ENCODE measurements at regions not wholly inside any gene's neighbourhood (a gene's known extent, or its start where the extent isn't known, plus 50 kb on each side); places are given as distances from the start of the nearest gene placed in this dataset.

DNA sequence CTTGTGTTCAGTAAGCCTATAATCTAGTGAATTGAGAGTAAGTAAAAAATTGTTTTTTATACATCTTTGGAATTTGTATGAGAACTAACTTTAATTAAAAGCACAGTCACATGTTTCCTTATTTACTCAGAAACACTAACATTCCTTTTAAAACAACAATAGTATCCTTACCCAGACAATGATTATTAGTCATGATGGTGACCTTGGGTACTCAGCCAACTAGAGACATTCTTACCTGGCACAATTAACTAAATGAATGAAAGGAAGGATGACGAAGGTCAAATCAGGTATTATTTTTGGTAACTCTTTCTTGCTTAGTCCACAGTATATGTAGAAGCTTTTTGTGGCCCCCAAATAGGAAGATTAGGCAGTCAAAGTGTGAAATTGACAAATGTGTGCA lies 901.0 kb downstream of the FAT4 start:
- Histone ChIP-seq H3K9ac (ENCODE audit: low read depth, low read length) (no peak overlapping the region), H3K4me1 (ENCODE audit: control insufficient read depth, insufficient read depth, low read length) (no peaks in the 10 kb centered on the region), H3K9me3 (replicated peaks; ENCODE audit: low read length) (no peaks in the 10 kb centered on the region), H3K4me2 (ENCODE audit: low read length) (no peak overlapping the region), H3K27me3 (ENCODE audit: control insufficient read depth, insufficient read depth, low read length) (no peaks in the 10 kb centered on the region), H3K4me3 (ENCODE audit: low read length) (no peak overlapping the region), H3K36me3 (ENCODE audit: insufficient read depth, low read length) (no peaks in the 10 kb centered on the region)

DNA sequence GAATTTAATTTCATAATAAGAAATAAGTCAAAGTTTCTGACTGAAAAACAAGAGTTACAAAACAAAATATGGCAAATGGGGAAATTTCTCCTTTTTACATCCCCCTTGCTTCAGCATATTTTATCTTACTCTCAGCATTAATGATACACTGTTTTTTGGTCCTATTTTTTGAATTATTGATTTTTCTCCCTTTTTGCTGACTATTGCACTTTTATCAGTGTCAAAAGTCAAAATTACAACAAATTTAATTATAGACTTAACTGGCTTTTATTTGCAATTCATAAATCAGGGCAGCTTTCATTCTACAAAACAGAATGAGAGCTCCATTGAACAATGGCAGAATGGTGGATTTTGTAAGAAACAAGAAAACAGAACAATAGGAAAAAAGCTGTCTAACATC lies 901.9 kb downstream of the FAT4 start:
- H3K4me3 ChIP-seq (ENCODE audit: low read length): no peak overlapping the region
- no peak overlapping the region for H3K9ac ChIP-seq (ENCODE audit: low read depth, low read length)
- no peaks in the 10 kb centered on the region for H3K36me3 ChIP-seq (ENCODE audit: insufficient read depth, low read length)
- H3K9me3 ChIP-seq (replicated peaks; ENCODE audit: low read length): no peaks in the 10 kb centered on the region
- no peaks in the 10 kb centered on the region for H3K27me3 ChIP-seq (ENCODE audit: control insufficient read depth, insufficient read depth, low read length)
- no peak overlapping the region for H3K4me2 ChIP-seq (ENCODE audit: low read length)
- H3K4me1 ChIP-seq (ENCODE audit: control insufficient read depth, insufficient read depth, low read length): no peaks in the 10 kb centered on the region

DNA sequence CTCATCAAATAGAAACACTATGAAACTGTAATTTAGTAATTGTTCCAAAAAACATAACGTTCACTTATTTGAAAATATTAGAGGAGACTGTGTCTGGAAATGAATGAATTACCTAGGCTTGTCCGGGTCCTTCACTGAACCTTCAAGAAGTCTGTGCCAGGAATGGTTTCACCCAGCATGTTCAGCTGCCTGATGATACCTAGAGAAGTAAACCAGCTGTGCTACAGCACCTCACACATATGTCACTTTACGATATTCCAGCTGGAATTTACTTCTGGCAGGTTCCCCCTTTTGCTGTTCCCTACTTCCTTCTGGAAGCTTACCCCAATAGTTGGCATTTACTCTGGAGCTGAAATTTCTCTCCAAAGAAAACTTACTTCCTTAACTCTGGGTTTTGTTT lies 906.5 kb downstream of the FAT4 start:
- Histone ChIP-seq H3K4me1 (ENCODE audit: control insufficient read depth, insufficient read depth, low read length) (no peaks in the 10 kb centered on the region), H3K9ac (ENCODE audit: low read depth, low read length) (no peak overlapping the region), H3K36me3 (ENCODE audit: insufficient read depth, low read length) (no peaks in the 10 kb centered on the region), H3K4me2 (ENCODE audit: low read length) (no peak overlapping the region), H3K27me3 (ENCODE audit: control insufficient read depth, insufficient read depth, low read length) (no peaks in the 10 kb centered on the region), H3K9me3 (replicated peaks; ENCODE audit: low read length) (no peaks in the 10 kb centered on the region), H3K4me3 (ENCODE audit: low read length) (no peak overlapping the region)

DNA sequence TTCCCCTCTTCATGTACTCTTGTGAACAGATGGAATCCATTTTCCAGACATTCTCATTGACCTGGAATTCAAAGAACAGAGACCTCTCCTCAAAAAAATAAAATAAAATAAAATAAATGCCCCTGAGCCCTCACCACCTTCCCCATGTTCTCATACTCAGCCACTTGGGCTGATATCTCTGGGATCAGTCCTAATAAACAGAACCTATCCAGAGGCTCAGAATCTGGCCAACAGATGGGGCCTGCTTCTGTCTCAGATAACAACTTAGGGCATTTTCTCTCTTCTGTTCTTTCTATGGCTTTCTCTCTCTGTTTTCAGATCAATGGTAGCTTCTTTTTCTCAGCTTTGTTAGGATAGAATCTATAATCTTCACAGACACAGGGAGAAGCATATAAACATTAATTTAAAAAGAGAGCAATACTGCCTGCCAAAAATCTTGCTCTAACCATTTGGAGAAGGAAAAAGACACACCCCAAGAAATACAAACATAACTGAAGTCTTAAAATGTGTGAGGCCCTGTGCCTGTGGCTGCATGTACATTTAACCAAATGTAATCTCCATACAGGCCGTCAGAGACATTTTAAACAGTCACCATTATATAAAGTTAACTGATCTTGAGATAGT lies 907.1 kb downstream of the FAT4 start:
- no peaks in the 10 kb centered on the region for H3K9me3 ChIP-seq (replicated peaks; ENCODE audit: low read length)
- no peak overlapping the region for H3K9ac ChIP-seq (ENCODE audit: low read depth, low read length)
- no peak overlapping the region for H3K4me3 ChIP-seq (ENCODE audit: low read length)
- H3K4me2 ChIP-seq (ENCODE audit: low read length): no peak overlapping the region
- H3K36me3 ChIP-seq (ENCODE audit: insufficient read depth, low read length): no peaks in the 10 kb centered on the region
- no peaks in the 10 kb centered on the region for H3K4me1 ChIP-seq (ENCODE audit: control insufficient read depth, insufficient read depth, low read length)
- H3K27me3 ChIP-seq (ENCODE audit: control insufficient read depth, insufficient read depth, low read length): no peaks in the 10 kb centered on the region

DNA sequence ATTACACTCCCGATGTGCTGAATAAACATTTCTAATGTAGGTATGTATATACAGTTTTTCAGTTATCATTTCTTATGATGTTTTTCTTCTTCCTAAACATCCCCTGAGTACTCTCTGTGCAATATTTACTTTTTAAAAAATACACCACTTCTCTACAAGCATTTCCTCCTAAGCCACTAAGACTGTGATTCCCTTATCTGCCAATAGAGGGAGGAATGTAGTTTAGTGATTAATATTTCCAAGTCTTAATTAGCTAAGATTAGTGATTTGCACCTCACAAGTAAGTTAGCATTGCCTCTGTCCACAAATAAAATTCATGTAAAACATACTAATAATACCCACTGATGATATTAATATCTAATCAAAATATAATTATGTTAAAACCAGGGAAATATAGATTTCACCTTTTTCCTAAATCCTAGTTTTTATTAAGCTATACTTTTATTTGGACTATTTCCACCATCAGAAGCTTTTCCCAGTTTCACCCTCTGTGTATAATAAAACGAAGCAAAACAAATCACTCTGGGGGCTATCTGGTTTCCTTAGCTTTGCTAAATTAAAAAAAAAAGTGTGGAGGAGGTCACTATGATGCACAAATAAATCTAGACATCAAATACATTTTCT lies 909.1 kb downstream of the FAT4 start:
- H3K9ac ChIP-seq (ENCODE audit: low read depth, low read length): no peak overlapping the region
- no peaks in the 10 kb centered on the region for H3K4me1 ChIP-seq (ENCODE audit: control insufficient read depth, insufficient read depth, low read length)
- no peaks in the 10 kb centered on the region for H3K36me3 ChIP-seq (ENCODE audit: insufficient read depth, low read length)
- H3K4me3 ChIP-seq (ENCODE audit: low read length): no peak overlapping the region
- H3K9me3 ChIP-seq (replicated peaks; ENCODE audit: low read length): no peaks in the 10 kb centered on the region
- no peak overlapping the region for H3K4me2 ChIP-seq (ENCODE audit: low read length)
- no peaks in the 10 kb centered on the region for H3K27me3 ChIP-seq (ENCODE audit: control insufficient read depth, insufficient read depth, low read length)

DNA sequence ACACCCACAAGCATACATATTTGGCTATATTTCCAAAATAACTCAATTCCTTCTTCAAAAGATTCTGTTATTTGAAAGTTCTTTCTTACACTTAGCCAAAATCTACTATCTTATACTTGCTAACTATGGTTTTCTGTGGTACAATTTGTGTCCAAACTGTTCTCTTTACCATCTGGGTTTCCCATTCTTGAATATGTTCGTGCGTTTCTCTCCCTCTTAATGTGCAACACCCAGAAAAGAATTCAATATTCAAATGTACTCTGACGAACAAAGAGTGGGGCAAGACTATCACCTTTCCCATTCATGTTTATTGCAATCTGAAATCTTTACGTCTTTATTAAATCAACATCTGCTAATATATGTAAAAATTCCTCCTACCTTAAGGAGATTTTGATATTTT lies 912.7 kb downstream of the FAT4 start:
- Histone ChIP-seq H3K4me3 (ENCODE audit: low read length) (no peak overlapping the region), H3K9ac (ENCODE audit: low read depth, low read length) (no peak overlapping the region), H3K4me1 (ENCODE audit: control insufficient read depth, insufficient read depth, low read length) (no peaks in the 10 kb centered on the region), H3K27me3 (ENCODE audit: control insufficient read depth, insufficient read depth, low read length) (no peaks in the 10 kb centered on the region), H3K4me2 (ENCODE audit: low read length) (no peak overlapping the region), H3K9me3 (replicated peaks; ENCODE audit: low read length) (no peaks in the 10 kb centered on the region), H3K36me3 (ENCODE audit: insufficient read depth, low read length) (no peaks in the 10 kb centered on the region)

DNA sequence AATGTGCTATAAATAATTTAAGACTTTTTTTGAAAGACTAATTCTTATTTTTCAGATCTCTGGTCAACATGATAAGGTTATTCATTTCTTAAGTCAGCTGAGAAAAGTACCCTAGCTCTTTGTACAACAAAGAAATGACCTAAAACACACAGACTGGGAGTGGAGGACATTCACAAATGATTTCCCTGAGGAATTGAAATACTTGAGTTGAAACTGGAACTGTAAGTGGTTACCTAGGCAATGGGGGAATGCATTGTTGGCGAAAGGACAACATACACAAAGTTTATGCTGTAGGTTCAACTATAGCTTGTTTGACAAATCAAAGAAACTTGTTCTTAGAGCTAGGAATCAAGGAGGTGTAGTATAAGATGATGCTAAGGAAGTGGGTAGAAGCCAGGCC lies 915.5 kb downstream of the FAT4 start:
- Histone ChIP-seq H3K4me3 (ENCODE audit: low read length) (no peak overlapping the region), H3K9me3 (replicated peaks; ENCODE audit: low read length) (no peaks in the 10 kb centered on the region), H3K9ac (ENCODE audit: low read depth, low read length) (no peak overlapping the region), H3K36me3 (ENCODE audit: insufficient read depth, low read length) (no peaks in the 10 kb centered on the region), H3K27me3 (ENCODE audit: control insufficient read depth, insufficient read depth, low read length) (no peaks in the 10 kb centered on the region), H3K4me1 (ENCODE audit: control insufficient read depth, insufficient read depth, low read length) (no peaks in the 10 kb centered on the region), H3K4me2 (ENCODE audit: low read length) (no peak overlapping the region)

DNA sequence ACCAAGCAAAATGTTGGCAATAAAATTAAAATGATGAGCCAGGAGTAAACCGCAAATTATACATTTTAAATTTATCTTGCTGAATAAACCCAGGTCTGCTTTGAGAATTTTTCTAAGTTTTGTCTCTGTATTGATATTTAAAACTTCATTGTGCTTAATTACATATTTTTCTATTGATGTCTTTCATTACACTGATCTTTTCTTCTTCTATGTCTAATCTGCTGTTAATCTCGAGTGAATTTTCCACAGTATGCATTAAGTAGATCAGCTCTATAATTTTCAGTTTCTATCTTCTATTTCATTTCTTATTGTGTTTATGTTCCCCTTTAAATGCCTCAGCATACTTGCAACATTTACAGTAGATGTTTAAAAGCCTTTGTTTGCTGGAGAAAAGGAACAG lies 918.7 kb downstream of the FAT4 start:
- Histone ChIP-seq H3K4me3 (ENCODE audit: low read length) (no peak overlapping the region), H3K9ac (ENCODE audit: low read depth, low read length) (no peak overlapping the region), H3K4me1 (ENCODE audit: control insufficient read depth, insufficient read depth, low read length) (no peaks in the 10 kb centered on the region), H3K36me3 (ENCODE audit: insufficient read depth, low read length) (no peaks in the 10 kb centered on the region), H3K4me2 (ENCODE audit: low read length) (no peak overlapping the region), H3K9me3 (replicated peaks; ENCODE audit: low read length) (no peaks in the 10 kb centered on the region), H3K27me3 (ENCODE audit: control insufficient read depth, insufficient read depth, low read length) (no peaks in the 10 kb centered on the region)

DNA sequence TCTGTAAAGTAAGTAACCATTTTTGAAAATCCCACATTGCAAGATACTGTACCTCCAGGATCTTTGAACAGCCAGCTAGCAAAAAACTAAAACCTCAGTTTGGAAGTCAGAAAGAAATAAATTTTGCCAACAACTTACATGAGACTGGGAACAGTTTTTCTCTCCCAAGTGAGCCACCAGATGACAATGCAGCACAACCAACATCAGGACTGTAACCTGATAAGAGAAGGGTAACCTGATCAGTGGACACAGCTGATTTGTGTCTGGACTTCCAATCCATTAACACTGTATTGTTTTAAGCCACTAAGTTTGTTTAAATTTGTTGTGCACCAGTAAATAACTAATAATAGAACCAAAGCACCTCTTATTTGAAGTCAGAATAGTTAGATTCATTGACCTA lies 923.3 kb downstream of the FAT4 start:
- H3K27me3 ChIP-seq (ENCODE audit: control insufficient read depth, insufficient read depth, low read length): no peaks in the 10 kb centered on the region
- no peaks in the 10 kb centered on the region for H3K36me3 ChIP-seq (ENCODE audit: insufficient read depth, low read length)
- H3K4me1 ChIP-seq (ENCODE audit: control insufficient read depth, insufficient read depth, low read length): no peaks in the 10 kb centered on the region
- H3K9ac ChIP-seq (ENCODE audit: low read depth, low read length): no peak overlapping the region
- no peak overlapping the region for H3K4me3 ChIP-seq (ENCODE audit: low read length)
- H3K9me3 ChIP-seq (replicated peaks; ENCODE audit: low read length): no peaks in the 10 kb centered on the region
- no peak overlapping the region for H3K4me2 ChIP-seq (ENCODE audit: low read length)

DNA sequence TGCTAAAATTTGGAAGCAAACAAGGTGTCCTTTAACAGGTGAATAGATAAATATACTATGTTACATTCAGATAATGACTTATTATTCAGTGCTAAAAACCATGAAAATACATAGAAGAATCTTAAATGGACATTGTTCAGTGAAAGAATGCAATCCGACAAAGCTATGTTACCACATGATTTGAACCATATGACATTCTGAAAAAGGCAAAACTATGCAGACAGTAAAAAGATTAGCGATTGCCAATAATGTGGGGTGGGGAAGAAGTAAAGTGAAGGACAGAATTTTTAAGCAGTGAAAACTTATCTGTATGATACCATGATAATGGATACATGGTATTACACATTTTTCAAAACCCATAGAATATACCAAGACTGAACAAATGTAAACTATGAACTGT lies 926.9 kb downstream of the FAT4 start:
- no peaks in the 10 kb centered on the region for H3K27me3 ChIP-seq (ENCODE audit: control insufficient read depth, insufficient read depth, low read length)
- H3K4me2 ChIP-seq (ENCODE audit: low read length): no peak overlapping the region
- H3K4me3 ChIP-seq (ENCODE audit: low read length): no peak overlapping the region
- no peaks in the 10 kb centered on the region for H3K9me3 ChIP-seq (replicated peaks; ENCODE audit: low read length)
- H3K4me1 ChIP-seq (ENCODE audit: control insufficient read depth, insufficient read depth, low read length): no peaks in the 10 kb centered on the region
- H3K9ac ChIP-seq (ENCODE audit: low read depth, low read length): no peak overlapping the region
- H3K36me3 ChIP-seq (ENCODE audit: insufficient read depth, low read length): no peaks in the 10 kb centered on the region

DNA sequence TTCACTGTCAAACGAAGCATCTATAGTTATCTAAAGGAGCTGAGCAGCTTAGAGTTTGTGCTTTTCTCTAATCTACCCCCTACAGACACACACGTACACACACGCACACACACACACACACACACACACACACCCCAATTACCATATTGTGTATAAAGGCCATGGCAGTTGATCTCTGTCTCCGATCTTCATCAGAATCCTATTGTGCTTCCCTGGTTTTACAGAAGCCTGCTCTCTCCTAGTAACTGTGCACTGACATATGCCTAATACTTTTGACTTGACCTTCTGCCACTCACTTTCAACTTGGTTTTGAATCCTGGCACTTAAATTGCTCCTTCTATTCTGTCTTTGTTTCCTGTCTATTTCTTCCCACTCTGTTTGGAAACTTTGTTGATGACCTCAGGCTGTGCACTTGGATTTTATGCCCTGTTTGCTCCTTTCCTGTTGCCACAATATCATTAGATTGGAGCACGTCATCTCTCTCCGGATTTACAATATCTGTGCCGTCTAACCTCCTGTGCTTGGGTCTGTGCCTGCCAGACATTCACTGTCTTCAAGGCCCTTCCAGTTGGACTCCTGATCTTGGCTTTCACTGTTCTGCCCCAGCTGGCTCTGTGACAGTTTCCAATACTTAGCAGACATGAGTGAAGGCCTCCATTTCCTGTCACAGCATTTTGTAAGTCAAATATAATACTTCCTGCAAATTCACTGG lies 928.1 kb downstream of the FAT4 start:
- no peaks in the 10 kb centered on the region for H3K36me3 ChIP-seq (ENCODE audit: insufficient read depth, low read length)
- H3K4me2 ChIP-seq (ENCODE audit: low read length): no peak overlapping the region
- H3K9me3 ChIP-seq (replicated peaks; ENCODE audit: low read length): no peaks in the 10 kb centered on the region
- H3K4me3 ChIP-seq (ENCODE audit: low read length): no peak overlapping the region
- no peak overlapping the region for H3K9ac ChIP-seq (ENCODE audit: low read depth, low read length)
- no peaks in the 10 kb centered on the region for H3K27me3 ChIP-seq (ENCODE audit: control insufficient read depth, insufficient read depth, low read length)
- H3K4me1 ChIP-seq (ENCODE audit: control insufficient read depth, insufficient read depth, low read length): no peaks in the 10 kb centered on the region

DNA sequence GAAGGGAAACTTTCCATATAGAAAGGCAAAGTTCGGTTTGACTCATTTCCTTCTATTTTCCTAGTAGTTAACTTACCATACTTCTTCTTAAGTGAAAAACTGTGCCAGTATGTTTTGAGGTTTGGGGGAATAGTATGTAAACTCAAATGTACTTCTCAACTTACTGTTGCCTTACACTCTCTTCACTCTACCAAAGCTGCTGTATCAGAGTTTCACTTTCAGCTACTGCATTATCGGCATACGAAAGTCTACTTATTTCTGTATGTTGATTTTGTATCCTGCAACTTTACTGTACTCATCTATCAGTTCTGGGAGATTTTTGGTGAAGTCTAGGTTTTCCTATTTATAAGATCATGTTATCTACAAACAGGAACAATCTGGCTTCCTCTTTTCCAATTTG lies 932.7 kb downstream of the FAT4 start:
- no peaks in the 10 kb centered on the region for H3K27me3 ChIP-seq (ENCODE audit: control insufficient read depth, insufficient read depth, low read length)
- no peaks in the 10 kb centered on the region for H3K4me1 ChIP-seq (ENCODE audit: control insufficient read depth, insufficient read depth, low read length)
- H3K4me3 ChIP-seq (ENCODE audit: low read length): no peak overlapping the region
- no peak overlapping the region for H3K9ac ChIP-seq (ENCODE audit: low read depth, low read length)
- no peak overlapping the region for H3K4me2 ChIP-seq (ENCODE audit: low read length)
- H3K36me3 ChIP-seq (ENCODE audit: insufficient read depth, low read length): no peaks in the 10 kb centered on the region
- no peaks in the 10 kb centered on the region for H3K9me3 ChIP-seq (replicated peaks; ENCODE audit: low read length)

All from skeletal muscle satellite cell (primary cell).